Fibroblast of the aortic adventitia (primary cell): ENCODE measurements at regions not wholly inside any gene's neighbourhood (a gene's known extent, or its start where the extent isn't known, plus 50 kb on each side); places are given as distances from the start of the nearest gene placed in this dataset. TPM values are rescaled to one million over a fixed set of nuclear protein-coding genes. Genes with fewer than 3 reads are reported as not detected.

ENCODE experiments used
- DNase-seq: peaks from one replicate; pipeline ENCODE4 v3.0.0-alpha.2; 2010; ENCODE audit warnings: low read depth
- H3K4me3 ChIP-seq: 2 replicates; pipeline ENCODE4 v1.5.1; 2011; ENCODE audit warnings: low read depth, mild to moderate bottlenecking, control low read depth, low read length, moderate library complexity
- CTCF ChIP-seq: IDR thresholded peaks from 2 replicates; pipeline ENCODE4 v1.5.1; 2011; ENCODE audit warnings: mild to moderate bottlenecking, low read length, control low read depth, inconsistent platforms; ENCODE audit not compliant: insufficient read depth
- small RNA-seq: library from RNA; depleted of rRNA; stranded (forward); fragments of <200 nt; gene quantifications from one replicate; pipeline ENCODE3, GENCODE V24; 2012

GRCh38 chr2:144580521-144581161, 60.7 kb upstream of the ZEB2 start:
- TF ChIP-seq CTCF: no peak
- H3K4me3 ChIP-seq: no peak overlapping the region
- DNase-seq: no peak

- no peak for DNase-seq
- H3K4me3 ChIP-seq: no peak overlapping the region
- no peak for TF ChIP-seq CTCF
Measured at GRCh38 chr2:144579556-144579955, 59.6 kb upstream of the ZEB2 start.

- no peak for DNase-seq
- H3K4me3 ChIP-seq: no peak overlapping the region
- TF ChIP-seq CTCF: no peak
Measured at GRCh38 chr2:144578099-144578498, 58.2 kb upstream of the ZEB2 start.

- DNase-seq: no peak
- H3K4me3 ChIP-seq: no peak overlapping the region
- TF ChIP-seq CTCF: no peak
Measured at GRCh38 chr2:144572977-144573376, 53.1 kb upstream of the ZEB2 start.

GRCh38 chr2:144571770-144572169, 51.9 kb upstream of the ZEB2 start:
- no peak for TF ChIP-seq CTCF
- no peak for DNase-seq
- H3K4me3 ChIP-seq: no peak overlapping the region

- no peak for TF ChIP-seq CTCF
- no peak overlapping the region for H3K4me3 ChIP-seq
- DNase-seq: no peak
Measured at GRCh38 chr2:144570566-144570965, 50.6 kb upstream of the ZEB2 start.

Small RNA genes lying in the stretch of these regions (small RNA-seq; reads per million reads assigned to genes)
- not detected for gene RF00019
- not detected for gene RF01992
- not detected for gene RNA5SP106
- gene RNU6-692P: not detected
- not detected for gene RNU6-715P
- 0.64 reads per million, percentile 6 among the genes with 10 or more reads in this experiment for gene RNU7-2P
